GM06990 (cell line): ENCODE measurements at regions not wholly inside any gene's neighbourhood (a gene's known extent, or its start where the extent isn't known, plus 50 kb on each side); places are given as distances from the start of the nearest gene placed in this dataset.

Source experiments
- DNase-seq: peaks from one replicate; pipeline ENCODE4 v3.0.0-alpha.2; 2011; ENCODE audit not compliant: insufficient read length; ENCODE audit errors: extremely low read depth
- H3K27me3 ChIP-seq: replicated peaks from 2 replicates; pipeline ENCODE4 v1.6.0; 2011; ENCODE audit warnings: low read length; ENCODE audit not compliant: control insufficient read depth, insufficient read depth
- H3K36me3 ChIP-seq: 2 replicates; pipeline ENCODE4 v1.5.1; 2011; ENCODE audit warnings: low read length; ENCODE audit not compliant: control insufficient read depth, insufficient read depth
- H3K4me3 ChIP-seq: replicated peaks from 2 replicates; pipeline ENCODE4 v1.5.1; 2011; ENCODE audit warnings: low read depth, mild to moderate bottlenecking, control low read depth, low read length
- TF ChIP-seq, protein P1 (sequence below): IDR thresholded peaks from 2 replicates; pipeline ENCODE4 v1.5.1; 2011; ENCODE audit warnings: low read length, control low read depth, mild to moderate bottlenecking, inconsistent platforms; ENCODE audit not compliant: insufficient read depth, poor library complexity, severe bottlenecking

DNA sequence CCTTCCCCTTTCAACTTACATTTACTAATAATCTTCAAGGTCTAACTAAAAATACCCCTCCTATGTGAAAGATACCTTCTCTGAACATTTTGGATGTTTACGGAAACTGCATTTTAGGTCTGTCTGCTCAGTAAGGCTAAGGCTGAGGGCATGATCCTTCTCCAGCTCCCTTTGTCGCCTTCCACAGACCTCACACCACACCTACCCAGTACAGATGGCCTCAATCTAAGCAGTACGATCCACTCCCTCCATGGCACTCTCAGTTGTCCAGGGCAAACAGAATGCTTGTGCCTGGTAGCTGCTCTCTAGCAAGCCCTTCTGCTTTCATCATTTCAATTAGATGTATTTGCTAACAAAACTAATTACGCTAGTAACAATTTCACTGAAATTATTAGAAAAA is 178.3 kb downstream of the CNTN3 start:
- Histone ChIP-seq H3K27me3 (no peaks in the 10 kb centered on the region), H3K36me3 (no peaks in the 10 kb centered on the region), H3K4me3 (no peak overlapping the region)
- TF ChIP-seq, protein P1, sequence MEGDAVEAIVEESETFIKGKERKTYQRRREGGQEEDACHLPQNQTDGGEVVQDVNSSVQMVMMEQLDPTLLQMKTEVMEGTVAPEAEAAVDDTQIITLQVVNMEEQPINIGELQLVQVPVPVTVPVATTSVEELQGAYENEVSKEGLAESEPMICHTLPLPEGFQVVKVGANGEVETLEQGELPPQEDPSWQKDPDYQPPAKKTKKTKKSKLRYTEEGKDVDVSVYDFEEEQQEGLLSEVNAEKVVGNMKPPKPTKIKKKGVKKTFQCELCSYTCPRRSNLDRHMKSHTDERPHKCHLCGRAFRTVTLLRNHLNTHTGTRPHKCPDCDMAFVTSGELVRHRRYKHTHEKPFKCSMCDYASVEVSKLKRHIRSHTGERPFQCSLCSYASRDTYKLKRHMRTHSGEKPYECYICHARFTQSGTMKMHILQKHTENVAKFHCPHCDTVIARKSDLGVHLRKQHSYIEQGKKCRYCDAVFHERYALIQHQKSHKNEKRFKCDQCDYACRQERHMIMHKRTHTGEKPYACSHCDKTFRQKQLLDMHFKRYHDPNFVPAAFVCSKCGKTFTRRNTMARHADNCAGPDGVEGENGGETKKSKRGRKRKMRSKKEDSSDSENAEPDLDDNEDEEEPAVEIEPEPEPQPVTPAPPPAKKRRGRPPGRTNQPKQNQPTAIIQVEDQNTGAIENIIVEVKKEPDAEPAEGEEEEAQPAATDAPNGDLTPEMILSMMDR = no peak
- DNase-seq = no peak

DNA sequence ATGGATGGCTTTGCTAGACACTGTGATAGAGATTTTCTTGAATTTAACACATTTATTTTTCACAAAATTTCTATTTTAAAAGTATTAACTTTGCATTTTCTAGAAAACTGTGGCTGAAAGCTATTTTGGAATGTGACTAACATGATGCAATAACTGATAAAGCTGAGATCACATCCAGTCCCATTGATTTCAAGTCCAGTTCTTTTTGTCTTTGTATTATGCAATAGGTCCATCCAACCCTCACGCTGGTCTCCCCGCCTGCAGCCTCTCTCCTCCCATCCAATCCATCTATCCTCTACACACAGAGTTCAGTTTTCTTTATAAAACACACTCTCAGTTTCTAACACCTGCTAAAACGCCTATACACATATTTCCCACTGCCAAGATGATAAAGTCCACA is 178.8 kb downstream of the CNTN3 start:
- Histone ChIP-seq H3K4me3 (no peak overlapping the region), H3K27me3 (no peaks in the 10 kb centered on the region), H3K36me3 (no peaks in the 10 kb centered on the region)
- no peak for DNase-seq
- TF ChIP-seq, protein P1 = no peak

DNA sequence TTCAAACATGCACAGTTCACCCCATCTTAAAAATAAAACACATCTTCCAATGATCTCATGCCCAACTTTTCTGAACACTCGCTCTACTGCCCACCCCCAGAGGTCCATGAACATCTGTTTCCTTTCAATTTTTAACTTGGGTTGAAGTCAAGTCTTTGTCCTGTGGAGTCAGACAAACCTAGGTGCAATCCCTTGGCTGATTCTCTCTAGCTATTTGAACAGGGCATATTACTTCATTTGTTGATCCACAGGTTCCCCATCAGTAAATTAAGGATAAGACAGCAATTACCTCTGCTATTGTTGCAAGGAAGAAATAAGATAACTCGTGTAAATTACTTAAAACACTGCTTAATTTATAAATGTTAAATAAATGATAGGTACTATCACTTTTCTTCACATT is 180.1 kb downstream of the CNTN3 start:
- TF ChIP-seq, protein P1 = no peak
- Histone ChIP-seq H3K4me3 (no peak overlapping the region), H3K27me3 (no peaks in the 10 kb centered on the region), H3K36me3 (no peaks in the 10 kb centered on the region)
- DNase-seq = no peak

DNA sequence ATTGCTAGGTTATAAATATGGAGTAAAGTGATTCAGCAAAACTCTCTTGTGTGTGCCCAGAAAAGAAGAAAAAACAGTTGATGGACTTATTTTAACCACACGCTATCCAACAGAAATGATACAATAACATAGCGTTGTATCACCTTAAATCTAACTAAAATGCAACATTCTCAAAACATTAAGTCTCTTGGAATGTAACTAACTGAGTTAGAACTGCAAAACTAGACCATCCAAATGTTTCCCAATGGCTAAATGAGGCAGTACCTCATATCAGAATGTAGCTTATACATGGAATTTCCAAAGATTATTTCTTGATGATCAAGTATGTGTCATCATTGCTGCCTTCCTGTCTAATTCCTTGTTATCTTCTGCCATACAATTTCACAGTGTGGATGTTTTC is 187.9 kb downstream of the CNTN3 start:
- Histone ChIP-seq H3K27me3 (no peaks in the 10 kb centered on the region), H3K36me3 (no peaks in the 10 kb centered on the region), H3K4me3 (no peak overlapping the region)
- TF ChIP-seq, protein P1 = no peak
- DNase-seq = no peak

DNA sequence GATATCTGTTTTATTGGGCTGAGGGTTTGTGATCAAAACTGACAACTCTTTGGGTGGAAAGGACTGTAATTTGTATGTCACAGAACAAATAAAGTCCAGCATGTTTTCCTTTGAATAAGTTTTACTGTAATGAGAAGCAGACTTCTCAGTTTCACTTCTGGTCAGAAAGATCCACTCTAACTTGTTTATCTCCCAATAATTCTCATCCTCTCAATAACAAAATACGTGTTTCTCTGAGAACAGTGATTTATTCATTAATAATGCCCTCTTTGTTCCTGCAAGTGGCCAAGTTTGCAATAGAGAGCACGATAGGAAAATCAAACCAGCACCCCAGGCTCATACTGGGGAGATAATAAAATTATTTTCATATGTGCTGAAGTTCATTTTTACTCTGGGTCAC is 190.6 kb downstream of the CNTN3 start:
- H3K36me3 ChIP-seq = no peaks in the 10 kb centered on the region
- TF ChIP-seq, protein P1 = no peak
- H3K4me3 ChIP-seq = no peak overlapping the region
- no peak for DNase-seq
- no peaks in the 10 kb centered on the region for H3K27me3 ChIP-seq

DNA sequence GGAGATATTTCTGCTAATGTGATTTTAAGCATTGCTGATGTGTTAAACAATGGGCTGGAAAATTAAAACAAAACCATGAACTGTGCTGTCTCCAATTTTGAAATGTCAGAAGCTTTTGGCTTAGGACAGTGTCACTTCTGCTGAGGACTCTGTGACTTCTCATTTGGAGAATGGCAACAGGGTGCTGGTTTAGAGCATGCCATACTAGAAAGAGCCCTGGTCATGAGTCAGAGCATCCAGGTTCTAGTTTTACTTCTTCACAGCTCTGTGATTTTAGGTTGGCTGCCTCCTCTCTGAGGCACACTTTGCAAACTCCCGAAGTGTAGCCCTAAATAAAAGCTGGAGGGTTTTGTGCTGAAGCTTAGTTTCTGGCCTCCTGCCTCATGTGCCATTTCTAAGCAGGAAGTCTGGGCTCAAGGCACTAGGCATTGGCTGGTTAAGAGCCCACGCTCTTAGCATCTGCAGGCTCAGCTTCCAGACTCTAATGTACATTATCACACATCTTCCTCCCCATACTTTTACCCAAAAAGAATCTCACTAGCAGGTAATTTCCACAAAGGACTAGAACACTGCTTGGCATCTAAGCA is 193.8 kb downstream of the CNTN3 start:
- H3K4me3 ChIP-seq = no peak overlapping the region
- H3K27me3 ChIP-seq = no peaks in the 10 kb centered on the region
- no peak for DNase-seq
- no peaks in the 10 kb centered on the region for H3K36me3 ChIP-seq
- TF ChIP-seq, protein P1 = no peak
